HEK293T (cell line): ENCODE measurements at regions not wholly inside any gene's neighbourhood (a gene's known extent, or its start where the extent isn't known, plus 50 kb on each side); places are given as distances from the start of the nearest gene placed in this dataset.

Experiments
- BHLHE40 ChIP-seq: fragments of 450-650 bp; IDR thresholded peaks from 2 replicates; pipeline ENCODE4 v1.6.1; 2016; ENCODE audit warnings: mild to moderate bottlenecking, moderate library complexity, borderline replicate concordance
- ELF4 ChIP-seq: fragments of 450-650 bp; IDR thresholded peaks from 2 replicates; pipeline ENCODE4 v1.6.1; 2017; ENCODE audit warnings: antibody characterized with exemption
- NFRKB ChIP-seq: fragments of 450-650 bp; IDR thresholded peaks from 2 replicates; pipeline ENCODE4 v1.6.1; 2016; ENCODE audit warnings: mild to moderate bottlenecking, moderate library complexity
- SP1 ChIP-seq: fragments of 450-650 bp; IDR thresholded peaks from 2 replicates; pipeline ENCODE4 v1.6.1; 2017
- TARDBP ChIP-seq: fragments of 450-650 bp; IDR thresholded peaks from 2 replicates; pipeline ENCODE4 v1.6.1; 2016

DNA sequence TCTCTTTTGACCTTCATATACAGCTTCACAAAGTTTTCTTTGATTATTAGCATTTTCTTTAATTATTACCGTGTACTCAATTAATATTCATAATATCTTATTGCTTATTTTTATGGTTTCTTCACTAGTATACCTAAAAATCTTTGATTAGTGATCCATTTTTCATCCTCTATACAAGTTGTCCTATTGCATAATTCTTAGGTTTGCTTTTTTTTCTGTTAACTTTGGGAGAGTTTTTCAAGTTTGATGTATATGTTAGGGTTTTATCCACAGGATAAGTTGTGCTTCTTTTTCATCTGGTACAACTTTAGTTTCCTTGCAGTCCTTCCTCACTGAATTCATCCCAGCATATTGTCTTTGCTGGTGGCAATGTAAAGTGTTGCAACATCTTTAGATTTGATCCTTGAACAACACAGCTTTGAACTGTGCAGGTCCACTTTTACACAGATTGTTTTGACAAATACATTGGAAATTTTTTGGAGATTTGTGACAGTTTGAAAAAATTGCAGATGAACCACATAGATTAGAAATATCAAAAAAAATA, 88.6 kb upstream of the NAV3 start:
- no peak for TF ChIP-seq NFRKB
- TF ChIP-seq SP1 = no peak
- TF ChIP-seq TARDBP = no peak
- TF ChIP-seq BHLHE40 = no peak
- no peak for TF ChIP-seq ELF4
